Lung microvascular endothelial cell (primary cell): ENCODE measurements at regions not wholly inside any gene's neighbourhood (a gene's known extent, or its start where the extent isn't known, plus 50 kb on each side); places are given as distances from the start of the nearest gene placed in this dataset.
"Not testable (repeated sequence)": the region's sequence is repeated elsewhere in the genome, so short reads cannot be mapped to it uniquely, and the experiment has no call there.

Experiments used
- DNase-seq, 2 donors: peaks; one replicate each; pipeline versions ENCODE4 v3.0.0 to v3.0.0-alpha.2; 2010; ENCODE audit warnings: low read depth in 2 of 2

DNA sequence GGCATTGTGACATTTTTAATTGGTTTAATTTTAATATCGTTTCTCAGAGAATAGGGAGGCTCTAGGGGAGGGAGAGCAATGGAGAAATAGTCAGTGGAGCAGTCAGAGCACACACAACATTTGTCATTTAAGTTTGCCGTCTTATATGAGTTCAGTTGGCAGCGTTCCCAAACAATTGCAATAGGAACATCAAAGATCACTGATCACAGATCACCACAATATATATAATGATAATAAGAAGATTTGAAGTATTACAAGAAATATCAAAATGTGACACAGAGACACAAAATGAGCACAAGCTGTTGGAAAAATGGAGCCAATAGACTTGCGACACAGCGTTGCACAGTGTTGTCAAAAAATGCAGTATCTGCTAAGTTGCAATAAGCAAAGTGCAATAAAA, 303.7 kb downstream of the CDH19 start:
- no peak for DNase-seq

DNA sequence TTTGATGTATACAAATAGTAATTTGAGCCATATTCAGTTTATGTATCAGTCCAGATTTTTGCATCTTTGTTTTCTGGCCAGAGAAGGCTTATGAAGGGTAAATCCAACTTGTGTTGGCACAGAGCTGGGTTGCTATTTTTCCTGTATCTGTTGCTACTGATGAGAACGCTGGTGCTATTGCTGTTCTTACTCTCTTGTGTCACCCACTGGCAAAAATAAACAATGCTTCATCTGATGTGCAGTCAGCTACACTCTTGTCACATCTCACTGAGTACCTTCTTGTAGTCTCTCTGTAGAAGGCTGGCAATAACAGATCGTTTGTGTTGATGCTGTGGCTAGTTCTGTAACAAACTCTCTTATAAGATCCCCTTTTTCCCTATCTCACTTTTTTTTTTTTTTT, 323.4 kb downstream of the CDH19 start:
- DNase-seq = no peak

DNA sequence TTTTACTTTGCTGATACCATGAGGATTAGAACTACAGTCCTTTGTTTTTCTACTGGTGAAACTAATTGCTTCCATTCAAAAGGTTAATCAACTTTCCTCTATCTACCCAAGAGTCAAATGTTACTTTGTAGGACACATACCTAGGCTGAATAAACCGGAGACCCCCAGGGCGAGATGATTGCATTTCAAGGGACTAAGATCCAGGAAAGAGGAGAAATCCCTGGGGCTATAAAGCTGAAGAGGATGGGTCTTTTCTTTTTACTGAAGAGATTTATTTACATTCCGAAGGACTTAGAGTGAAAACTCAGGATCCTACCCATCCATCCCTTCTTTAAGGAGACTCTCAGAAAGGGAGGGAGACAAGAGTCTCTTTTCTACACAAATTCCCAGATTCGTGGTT, 331.9 kb downstream of the CDH19 start:
- no peak for DNase-seq

GRCh38 chr18:66264130-66264529, 339.8 kb downstream of the CDH19 start:
- no peak for DNase-seq

DNA sequence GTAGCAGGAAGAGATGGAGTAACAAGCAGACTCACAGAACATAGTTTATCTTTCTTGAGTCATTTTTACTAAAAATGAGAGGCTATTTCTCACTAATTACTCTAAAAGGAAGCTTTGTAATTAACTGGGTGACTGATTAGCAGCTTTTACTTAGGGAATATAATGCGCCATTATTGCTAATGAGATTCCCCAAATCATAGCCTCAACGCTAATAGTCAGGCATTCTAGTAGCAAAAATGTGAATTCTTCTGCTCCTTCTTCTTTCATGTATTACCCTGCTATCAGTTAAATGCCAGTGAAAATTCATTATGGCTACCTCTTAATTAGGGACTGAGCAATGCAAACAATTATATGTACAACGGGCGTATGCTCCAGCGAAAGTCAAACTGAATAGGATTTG, 349.8 kb downstream of the CDH19 start:
- DNase-seq = no peak

- no peak for DNase-seq
Observed at GRCh38 chr18:66252703-66253102, 351.2 kb downstream of the CDH19 start.

DNA sequence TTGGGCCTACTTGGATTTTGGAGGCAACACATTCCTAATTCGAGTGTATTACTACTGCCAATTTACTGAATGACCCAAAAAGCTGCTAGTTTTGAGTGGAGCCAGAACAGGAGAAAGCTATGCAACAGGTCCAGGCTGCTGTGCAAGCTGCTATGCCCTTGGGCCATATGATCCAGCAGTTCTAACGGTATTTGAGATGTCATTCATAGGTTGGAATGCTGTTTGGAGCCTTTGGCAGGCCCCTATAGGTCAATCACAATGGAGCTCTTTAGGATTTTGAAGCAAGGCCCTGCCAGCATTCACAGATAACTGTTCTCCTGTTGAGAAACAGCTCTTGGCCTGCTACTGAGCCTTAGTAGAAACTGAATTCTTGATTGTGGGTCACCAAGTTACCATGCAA, 368.7 kb downstream of the CDH19 start:
- DNase-seq = no peak

- DNase-seq = no peak
Observed at GRCh38 chr18:66226782-66227181, 377.1 kb downstream of the CDH19 start.

- not testable (repeated sequence) for DNase-seq
Observed at GRCh38 chr18:66223317-66223716, 380.6 kb downstream of the CDH19 start.

DNA sequence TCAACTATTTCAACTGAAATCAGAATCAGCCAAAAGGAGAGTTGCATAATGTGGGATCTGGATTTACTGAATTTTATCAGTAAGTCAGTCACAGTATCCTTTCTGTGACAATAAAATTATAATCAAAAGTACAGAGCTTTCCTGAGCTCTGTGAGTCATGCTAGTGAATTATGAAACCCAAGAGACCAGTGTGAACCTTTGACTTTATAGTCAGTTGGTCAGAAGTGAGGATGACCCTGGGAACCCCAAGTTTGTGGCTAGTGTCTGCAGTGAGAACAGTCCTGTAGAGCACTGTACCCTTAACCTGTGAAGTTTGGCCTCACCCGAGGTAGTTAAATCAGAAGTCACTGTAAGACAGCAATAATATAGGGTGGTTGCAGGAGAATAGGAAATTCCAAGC, 381.7 kb downstream of the CDH19 start:
- no peak for DNase-seq

GRCh38 chr18:66219817-66220216, 384.1 kb downstream of the CDH19 start:
- DNase-seq = no peak

DNA sequence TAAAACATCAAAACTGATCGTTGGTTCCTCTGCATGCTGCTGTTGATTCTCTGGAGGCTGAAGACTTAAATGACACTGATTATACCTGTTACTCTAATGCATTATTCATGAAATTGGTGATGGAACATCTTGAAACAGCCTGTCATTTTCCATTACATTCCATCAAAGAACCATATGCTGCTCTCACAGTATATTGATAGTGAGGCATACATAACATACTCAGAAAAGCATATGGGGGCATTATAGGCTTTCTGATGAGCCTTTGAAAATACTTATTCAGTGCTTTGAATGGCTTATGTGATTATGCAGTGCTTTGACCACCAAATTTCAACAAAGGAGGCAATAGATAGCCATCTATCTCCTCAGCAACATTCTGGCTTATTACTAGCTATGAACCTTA, 392.1 kb downstream of the CDH19 start:
- no peak for DNase-seq

DNA sequence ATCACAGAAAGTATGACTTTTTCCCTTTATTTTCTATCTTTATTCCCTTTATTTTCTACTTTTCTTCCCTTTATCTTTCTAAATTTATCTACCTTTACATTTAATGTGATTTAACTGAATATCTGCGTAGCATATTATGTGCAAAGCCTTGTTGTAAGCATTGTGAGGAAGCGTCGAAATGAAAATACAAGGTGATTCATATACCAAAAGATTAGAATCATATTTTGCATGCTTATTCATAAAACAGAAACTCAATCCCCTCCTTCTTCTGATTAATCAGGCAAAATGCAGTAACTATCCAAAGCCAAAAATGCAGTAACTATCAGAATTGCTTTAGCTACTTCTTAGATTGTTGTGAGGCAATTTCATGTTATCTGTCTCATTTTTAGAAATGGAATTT, 393.0 kb downstream of the CDH19 start:
- no peak for DNase-seq

- DNase-seq = no peak
Observed at GRCh38 chr18:66209656-66210055, 394.2 kb downstream of the CDH19 start.

GRCh38 chr18:66196805-66197204, 407.1 kb downstream of the CDH19 start:
- DNase-seq = no peak

GRCh38 chr18:66193938-66194337, 410.0 kb downstream of the CDH19 start:
- DNase-seq = no peak

DNA sequence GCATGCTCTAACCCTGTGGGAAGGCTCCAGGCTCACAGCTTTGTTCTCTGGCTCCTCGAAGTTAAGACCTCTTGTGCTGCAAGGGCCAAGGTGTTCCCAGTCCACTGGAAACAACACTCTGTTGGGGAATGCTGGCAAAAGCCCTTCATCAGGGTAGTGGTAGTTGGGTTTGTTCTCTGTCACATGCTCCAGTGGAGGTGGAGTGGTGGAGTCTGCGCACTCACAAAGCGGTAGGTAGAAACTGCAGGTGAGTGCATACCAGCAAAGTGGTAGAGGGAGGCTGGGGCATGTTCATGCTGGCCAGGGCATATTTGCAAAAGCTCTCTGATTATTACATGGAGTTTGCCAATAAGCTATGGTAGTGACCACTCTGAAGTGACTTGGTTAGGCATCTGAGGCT, 410.5 kb downstream of the CDH19 start:
- DNase-seq = no peak

GRCh38 chr18:66168685-66169235, 417.9 kb downstream of the CDH7 start:
- DNase-seq = no peak

- no peak for DNase-seq
Observed at GRCh38 chr18:66167829-66168684, 417.2 kb downstream of the CDH7 start.

GRCh38 chr18:66160007-66160406, 409.2 kb downstream of the CDH7 start:
- no peak for DNase-seq

DNA sequence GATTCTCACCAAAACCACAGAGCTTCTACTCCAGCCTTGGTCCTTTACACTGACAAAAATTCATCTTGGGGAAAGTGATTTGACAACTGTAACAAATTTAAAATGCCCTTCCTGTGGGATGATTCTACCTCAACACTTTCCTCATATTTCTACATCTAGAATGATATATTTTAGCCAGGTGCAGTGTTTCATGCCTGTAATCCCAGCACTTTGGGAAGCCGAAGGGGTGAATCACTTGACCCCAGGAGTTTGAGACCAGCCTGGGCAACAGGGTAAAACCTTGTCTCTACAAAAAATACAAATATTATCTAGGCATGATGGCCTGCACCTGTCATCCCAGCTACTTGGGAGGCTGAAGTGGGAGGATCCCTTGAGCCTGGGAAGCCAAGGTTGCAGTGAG, 408.6 kb downstream of the CDH7 start:
- DNase-seq = no peak

DNA sequence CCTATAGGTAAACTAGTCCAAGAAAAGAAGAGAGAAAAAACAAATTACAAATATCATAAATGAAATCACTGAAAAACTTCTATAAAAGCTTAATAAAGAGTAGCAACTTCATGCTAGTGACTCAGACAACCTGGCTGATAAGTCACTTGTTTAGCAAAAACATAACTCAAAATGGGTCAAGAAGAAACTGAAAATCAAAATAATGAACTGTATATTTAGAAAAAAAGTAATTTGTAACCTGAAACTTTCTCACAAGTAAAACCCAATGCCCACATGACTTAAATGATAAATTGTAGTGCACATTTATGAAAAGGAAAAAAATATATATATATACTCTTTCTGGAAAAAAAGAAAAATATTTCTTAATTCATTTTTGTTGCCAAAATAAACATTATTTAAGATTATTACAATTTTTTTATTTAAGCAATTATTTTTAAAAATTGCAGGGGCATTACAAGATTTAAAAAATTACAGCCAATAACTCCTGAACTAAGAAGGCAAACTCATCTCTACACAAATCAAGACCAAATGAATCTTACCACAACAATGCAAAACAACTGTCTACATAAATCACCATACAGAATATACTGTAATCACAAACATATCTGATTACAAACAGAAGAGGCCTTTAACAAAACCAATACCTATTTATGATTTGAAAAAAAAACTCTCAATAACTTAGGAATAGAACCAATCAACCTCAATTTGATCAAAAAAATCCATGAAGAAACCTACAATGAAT, 406.3 kb downstream of the CDH7 start:
- no peak for DNase-seq

DNA sequence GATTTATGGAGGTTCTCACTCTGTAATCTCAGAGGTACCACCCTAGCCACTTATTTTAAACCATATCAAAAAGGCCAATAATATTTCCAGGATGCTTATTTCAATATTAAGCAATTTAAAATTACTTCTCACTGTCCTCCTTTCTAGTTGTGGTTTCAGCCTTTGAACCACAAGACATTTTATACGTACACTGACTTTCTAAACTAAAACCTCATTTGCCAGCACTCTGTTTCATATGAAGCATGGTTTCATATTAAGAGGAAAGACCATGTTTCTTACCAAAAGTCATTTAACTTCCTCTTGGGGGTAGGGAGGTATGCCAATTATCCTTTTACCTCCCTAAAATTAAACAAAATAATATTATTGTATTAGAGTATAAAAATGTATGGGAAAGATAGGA, 399.8 kb downstream of the CDH7 start:
- no peak for DNase-seq
